CD4-positive, alpha-beta memory T cell (primary cell): ENCODE measurements at regions not wholly inside any gene's neighbourhood (a gene's known extent, or its start where the extent isn't known, plus 50 kb on each side); places are given as distances from the start of the nearest gene placed in this dataset.

Source experiments
- CTCF ChIA-PET: fragments of 350-600 bp; sonication (Branson Sonifier 250); formaldehyde crosslinking; loops from one replicate; lab custom pipeline; 2021; ENCODE audit warnings: inconsistent platforms; ENCODE audit not compliant: partially characterized antibody; lab: Charles Lee
- POLR2A ChIA-PET: fragments of 350-600 bp; sonication (Branson Sonifier 250); formaldehyde crosslinking; loops from one replicate; lab custom pipeline; 2021; ENCODE audit not compliant: partially characterized antibody; lab: Charles Lee
- DNase-seq, 5 donors: peaks; one replicate each; pipeline versions ENCODE4 v3.0.0 to v3.0.0-alpha.2; 2020 to 2022; ENCODE audit warnings: mixed read lengths in 1 of 5
- H3K27ac ChIP-seq: one replicate; pipeline ENCODE4 v1.7.0; 2013; ENCODE audit warnings: low read depth, low read length
- H3K27me3 ChIP-seq: 2 replicates; pipeline ENCODE4 v1.7.0; 2013; ENCODE audit warnings: mild to moderate bottlenecking, low read length, moderate library complexity; ENCODE audit not compliant: insufficient read depth
- H3K36me3 ChIP-seq: 2 replicates; pipeline ENCODE4 v1.7.0; 2013; ENCODE audit warnings: mild to moderate bottlenecking, low read length, moderate library complexity; ENCODE audit not compliant: insufficient read depth
- H3K4me1 ChIP-seq: 2 replicates; pipeline ENCODE4 v1.7.0; 2013; ENCODE audit warnings: mild to moderate bottlenecking, low read length, moderate library complexity; ENCODE audit not compliant: insufficient read depth
- H3K4me3 ChIP-seq, 2 donors: one replicate each; pipeline ENCODE4 v1.7.0; 2013; ENCODE audit warnings: low read length in 2 of 2, mild to moderate bottlenecking in 1 of 2
- H3K9me3 ChIP-seq, 2 donors: one replicate each; pipeline ENCODE4 v1.7.0; 2013; ENCODE audit warnings: low read length in 2 of 2, control low read depth in 1 of 2; ENCODE audit not compliant: control insufficient read depth in 1 of 2
- H3K27ac Mint-ChIP-seq, 7 donors: one replicate each; pipeline ENCODE4 v1.8.0; 2020 to 2021; ENCODE audit warnings: mixed read lengths in 7 of 7, mild to moderate bottlenecking in 6 of 7, inconsistent platforms in 3 of 7, moderate library complexity in 3 of 7
- H3K27me3 Mint-ChIP-seq, 2 donors: one replicate each; pipeline ENCODE4 v1.8.0; 2020 to 2021; ENCODE audit warnings: mixed read lengths in 2 of 2
- H3K36me3 Mint-ChIP-seq, 2 donors: one replicate each; pipeline ENCODE4 v1.8.0; 2020 to 2021; ENCODE audit warnings: mixed read lengths in 2 of 2, inconsistent platforms in 1 of 2, mild to moderate bottlenecking in 1 of 2
- H3K4me1 Mint-ChIP-seq, 4 donors: one replicate each; pipeline ENCODE4 v1.8.0; 2020 to 2021; ENCODE audit warnings: mixed read lengths in 4 of 4, mild to moderate bottlenecking in 1 of 4
- H3K4me3 Mint-ChIP-seq, 8 donors: one replicate each; pipeline ENCODE4 v1.8.0; 2020 to 2021; ENCODE audit warnings: mixed read lengths in 8 of 8, mild to moderate bottlenecking in 7 of 8, moderate library complexity in 6 of 8, inconsistent platforms in 3 of 8
- H3K9me3 Mint-ChIP-seq, 8 donors: one replicate each; pipeline ENCODE4 v1.8.0; 2020 to 2021; ENCODE audit warnings: mixed read lengths in 8 of 8, mild to moderate bottlenecking in 5 of 8, inconsistent platforms in 3 of 8, moderate library complexity in 1 of 8
- intact Hi-C: fragments of 100-400 bp; cut with micrococcal nuclease; formaldehyde crosslinking; loops from one replicate; pipeline ENCODE4 v1.15.1; 2023

DNA sequence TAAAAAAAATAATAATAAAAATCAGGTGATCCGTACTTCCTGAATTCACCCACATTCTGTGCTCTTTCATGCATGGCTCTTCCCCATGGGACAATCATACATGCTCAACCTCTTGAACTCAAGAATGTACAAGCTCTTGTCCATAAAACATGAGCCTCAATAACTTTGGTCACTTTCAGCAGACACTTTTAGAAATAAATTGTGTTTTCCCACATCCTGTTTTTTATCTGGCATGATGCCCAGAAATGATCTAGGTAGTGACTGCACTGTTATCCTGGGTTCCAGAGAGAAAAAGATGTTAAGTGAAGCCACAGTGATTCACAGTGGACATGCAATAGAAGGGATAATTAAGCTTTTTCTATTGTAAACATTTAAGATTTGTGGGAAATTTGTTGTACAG, 537.6 kb upstream of the TMEM132C start:
- Mint-ChIP-seq H3K27ac (no peak overlapping the region), H3K4me3 (no peak overlapping the region), H3K27me3 (no peaks in the 10 kb centered on the region), H3K36me3 (no peaks in the 10 kb centered on the region), H3K4me1 (no peaks in the 10 kb centered on the region), H3K9me3 (peaks cover 0 to 16% (median 4%) of the 10 kb centered on the region in 8 donors)
- no peaks in the 10 kb centered on the region for H3K36me3 ChIP-seq
- H3K27me3 ChIP-seq, result no peaks in the 10 kb centered on the region
- no peak for DNase-seq
- no peaks in the 10 kb centered on the region for H3K9me3 ChIP-seq
- no peaks in the 10 kb centered on the region for H3K4me1 ChIP-seq
- intact Hi-C loops, result no loop called here
- POLR2A ChIA-PET, result no interaction called here
- H3K4me3 ChIP-seq, result no peak overlapping the region
- H3K27ac ChIP-seq, result no peak overlapping the region
- CTCF ChIA-PET, result interaction anchor here (0.9 kb wide), 1 partner anchor 14 kb away, joined by 3 read pairs; no protein-coding TSS in a partner anchor

DNA sequence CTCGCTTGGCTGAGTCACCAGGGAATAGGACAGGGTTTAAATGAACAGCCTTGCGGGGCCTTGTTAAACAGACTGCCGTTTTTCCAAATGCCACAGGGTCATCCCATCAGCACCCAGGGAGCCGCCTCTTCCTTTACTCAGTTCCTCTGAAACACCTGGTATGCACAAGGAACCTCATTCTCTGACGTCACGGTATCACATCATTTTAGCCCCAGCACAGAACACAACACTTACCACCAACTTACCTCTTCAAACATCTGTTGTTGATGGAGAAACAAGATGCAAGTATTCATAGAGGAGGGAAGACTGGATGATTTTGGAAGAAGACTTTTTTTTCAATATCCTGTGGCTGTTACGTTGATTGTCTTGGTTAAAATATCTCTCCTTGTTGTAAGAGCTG, 535.3 kb upstream of the TMEM132C start:
- no peaks in the 10 kb centered on the region for H3K36me3 Mint-ChIP-seq
- intact Hi-C loops, result no loop called here
- Histone ChIP-seq H3K9me3 (no peaks in the 10 kb centered on the region), H3K27me3 (no peaks in the 10 kb centered on the region), H3K27ac (no peak overlapping the region), H3K4me1 (no peaks in the 10 kb centered on the region), H3K36me3 (no peaks in the 10 kb centered on the region), H3K4me3 (no peak overlapping the region)
- no peaks in the 10 kb centered on the region for H3K27me3 Mint-ChIP-seq
- H3K9me3 Mint-ChIP-seq, result peaks cover 0 to 14% (median 5%) of the 10 kb centered on the region in 8 donors
- no peak for DNase-seq
- POLR2A ChIA-PET, result no interaction called here
- no peak overlapping the region for H3K27ac Mint-ChIP-seq
- H3K4me3 Mint-ChIP-seq, result no peak overlapping the region
- CTCF ChIA-PET, result interaction anchor here (1.2 kb wide), 1 partner anchor 9 kb away, joined by 3 read pairs; no protein-coding TSS in a partner anchor
- no peaks in the 10 kb centered on the region for H3K4me1 Mint-ChIP-seq

DNA sequence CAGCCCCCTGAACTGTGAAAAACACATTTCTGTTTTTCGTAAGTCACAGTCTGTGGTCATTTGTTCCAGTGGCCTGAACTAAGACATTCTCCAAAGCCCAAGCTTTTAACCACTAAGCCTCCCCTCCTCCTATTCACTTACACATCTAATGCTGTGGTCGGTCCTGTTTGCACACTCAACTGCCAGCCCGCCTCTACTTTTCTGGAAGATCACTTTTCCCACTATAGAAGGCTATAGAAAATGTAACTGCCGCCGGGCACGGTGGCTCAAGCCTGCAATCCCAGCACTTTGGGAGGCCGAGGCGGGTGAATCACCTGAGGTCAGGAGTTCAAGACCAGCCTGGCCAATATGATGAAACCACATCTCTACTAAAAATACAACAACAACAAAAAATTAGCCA, 524.7 kb upstream of the TMEM132C start:
- H3K27ac ChIP-seq, result no peak overlapping the region
- POLR2A ChIA-PET, result no interaction called here
- Mint-ChIP-seq H3K4me1 (no peaks in the 10 kb centered on the region), H3K4me3 (no peak overlapping the region), H3K27ac (no peak overlapping the region), H3K9me3 (peaks cover 0 to 8% (median 3%) of the 10 kb centered on the region in 8 donors), H3K36me3 (no peaks in the 10 kb centered on the region), H3K27me3 (no peaks in the 10 kb centered on the region)
- no peaks in the 10 kb centered on the region for H3K4me1 ChIP-seq
- DNase-seq, result no peak
- CTCF ChIA-PET, result no interaction called here
- H3K36me3 ChIP-seq, result no peaks in the 10 kb centered on the region
- no peaks in the 10 kb centered on the region for H3K27me3 ChIP-seq
- no peaks in the 10 kb centered on the region for H3K9me3 ChIP-seq
- no peak overlapping the region for H3K4me3 ChIP-seq
- intact Hi-C loops, result no loop called here

DNA sequence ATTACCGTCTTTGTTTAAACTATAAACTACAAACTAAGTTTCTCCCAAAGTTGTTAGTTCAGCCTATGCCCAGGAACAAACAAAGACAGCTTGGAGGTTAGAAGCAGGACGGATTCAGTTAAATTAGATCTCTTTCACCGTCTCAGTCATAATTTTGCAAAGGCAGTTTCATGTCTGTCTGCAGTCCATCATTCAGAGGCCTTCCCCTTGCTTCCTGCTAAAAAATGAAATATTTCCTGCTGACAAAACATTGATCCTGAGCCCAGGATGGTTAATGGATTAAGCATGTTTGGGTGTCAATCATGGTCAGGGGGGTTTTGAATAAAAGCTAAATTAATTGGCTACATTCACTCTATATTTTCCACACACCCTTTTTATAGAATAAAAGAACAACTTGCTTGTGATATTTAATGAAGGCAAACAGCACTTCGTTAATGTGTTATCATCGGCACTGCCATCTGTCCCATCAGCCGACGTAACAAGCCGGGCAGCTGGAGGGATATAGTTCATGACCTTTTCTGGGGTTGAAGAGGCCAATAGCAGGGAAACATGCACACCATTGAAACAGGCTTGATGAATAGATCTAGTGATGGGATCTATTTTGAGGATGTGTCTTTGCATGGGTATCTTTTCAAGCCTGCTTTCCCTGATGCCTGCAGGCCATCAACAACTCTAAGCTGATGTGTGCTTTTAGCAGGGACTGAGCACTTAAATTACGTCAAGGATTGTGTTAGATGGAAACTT, 521.3 kb upstream of the TMEM132C start:
- Histone ChIP-seq H3K9me3 (no peaks in the 10 kb centered on the region), H3K27me3 (no peaks in the 10 kb centered on the region), H3K4me1 (no peaks in the 10 kb centered on the region), H3K36me3 (no peaks in the 10 kb centered on the region), H3K27ac (no peak overlapping the region), H3K4me3 (no peak overlapping the region)
- CTCF ChIA-PET, result no interaction called here
- H3K9me3 Mint-ChIP-seq, result peaks cover 0 to 5% (median under 1%) of the 10 kb centered on the region in 8 donors
- H3K4me1 Mint-ChIP-seq, result no peaks in the 10 kb centered on the region
- no peaks in the 10 kb centered on the region for H3K27me3 Mint-ChIP-seq
- intact Hi-C loops, result no loop called here
- no peaks in the 10 kb centered on the region for H3K36me3 Mint-ChIP-seq
- POLR2A ChIA-PET, result no interaction called here
- no peak overlapping the region for H3K27ac Mint-ChIP-seq
- DNase-seq, result no peak
- H3K4me3 Mint-ChIP-seq, result no peak overlapping the region

DNA sequence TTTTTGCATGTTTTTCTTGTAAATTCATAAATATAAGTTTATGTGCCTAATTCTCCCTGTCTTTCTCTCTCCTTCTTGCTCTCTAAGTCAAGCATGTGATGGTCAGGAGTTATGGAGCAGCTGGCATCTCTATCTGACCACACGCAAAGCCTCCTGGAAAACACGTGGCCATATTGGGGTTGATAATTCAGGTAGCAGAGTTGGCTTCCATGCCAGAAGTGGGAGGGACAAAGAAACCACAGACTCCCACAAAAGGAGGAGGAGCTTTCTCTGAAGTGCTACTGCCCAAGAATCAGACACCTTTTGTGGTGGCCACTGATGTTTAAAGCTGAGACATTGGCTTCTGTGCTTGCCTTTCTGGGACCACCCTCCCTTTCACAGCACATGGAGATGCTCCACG, 517.6 kb upstream of the TMEM132C start:
- Mint-ChIP-seq H3K27ac (no peak overlapping the region), H3K27me3 (no peaks in the 10 kb centered on the region), H3K4me1 (no peaks in the 10 kb centered on the region), H3K4me3 (no peak overlapping the region), H3K36me3 (no peaks in the 10 kb centered on the region), H3K9me3 (peaks cover 0 to 8% (median 3%) of the 10 kb centered on the region in 8 donors)
- no peaks in the 10 kb centered on the region for H3K4me1 ChIP-seq
- POLR2A ChIA-PET, result no interaction called here
- no peaks in the 10 kb centered on the region for H3K9me3 ChIP-seq
- no peak overlapping the region for H3K27ac ChIP-seq
- no peak for DNase-seq
- no peaks in the 10 kb centered on the region for H3K36me3 ChIP-seq
- CTCF ChIA-PET, result no interaction called here
- intact Hi-C loops, result no loop called here
- no peak overlapping the region for H3K4me3 ChIP-seq
- H3K27me3 ChIP-seq, result no peaks in the 10 kb centered on the region

DNA sequence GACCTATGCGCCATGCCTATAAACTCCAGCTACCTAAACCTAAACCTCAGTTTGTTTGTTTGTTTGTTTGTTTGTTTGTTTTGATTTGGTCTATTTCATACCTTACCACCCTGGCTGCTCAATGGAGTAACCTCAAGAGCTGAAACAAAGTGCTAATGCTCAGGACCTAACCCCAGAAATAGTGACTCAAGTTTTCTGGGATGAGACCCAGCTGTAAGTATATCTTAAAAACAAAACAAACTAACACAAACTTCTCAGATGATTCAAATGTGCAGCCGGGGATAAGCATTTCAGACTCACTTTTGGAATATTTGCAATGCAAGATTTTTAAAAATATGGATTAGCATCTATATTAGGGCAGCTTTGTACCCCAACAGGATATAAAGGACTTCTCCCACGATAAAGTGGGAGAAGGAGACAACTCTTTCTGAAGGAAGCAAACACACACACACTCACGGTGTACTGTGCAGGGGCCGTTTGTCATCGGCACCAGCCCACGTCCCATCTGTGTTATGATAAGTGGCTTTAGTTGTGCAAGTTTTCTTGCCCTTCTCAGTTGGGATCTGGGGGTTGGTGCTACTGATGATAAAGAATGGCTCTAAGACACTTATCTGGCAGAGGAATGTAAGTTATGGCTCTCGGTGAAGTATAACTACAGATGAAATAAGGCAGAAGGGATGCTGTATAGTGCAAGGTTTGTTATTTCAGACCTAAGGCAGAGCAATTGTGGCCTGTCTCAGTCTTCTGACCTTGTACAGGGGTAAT, 516.7 kb upstream of the TMEM132C start:
- CTCF ChIA-PET, result no interaction called here
- H3K4me1 Mint-ChIP-seq, result no peaks in the 10 kb centered on the region
- no peaks in the 10 kb centered on the region for H3K36me3 Mint-ChIP-seq
- intact Hi-C loops, result no loop called here
- no peaks in the 10 kb centered on the region for H3K27me3 ChIP-seq
- H3K4me3 Mint-ChIP-seq, result no peak overlapping the region
- H3K36me3 ChIP-seq, result no peaks in the 10 kb centered on the region
- no peaks in the 10 kb centered on the region for H3K4me1 ChIP-seq
- H3K4me3 ChIP-seq, result no peak overlapping the region
- POLR2A ChIA-PET, result no interaction called here
- no peak overlapping the region for H3K27ac Mint-ChIP-seq
- H3K27me3 Mint-ChIP-seq, result no peaks in the 10 kb centered on the region
- no peak overlapping the region for H3K27ac ChIP-seq
- peaks cover 0 to 9% (median 6%) of the 10 kb centered on the region in 8 donors for H3K9me3 Mint-ChIP-seq
- no peak for DNase-seq
- H3K9me3 ChIP-seq, result no peaks in the 10 kb centered on the region

DNA sequence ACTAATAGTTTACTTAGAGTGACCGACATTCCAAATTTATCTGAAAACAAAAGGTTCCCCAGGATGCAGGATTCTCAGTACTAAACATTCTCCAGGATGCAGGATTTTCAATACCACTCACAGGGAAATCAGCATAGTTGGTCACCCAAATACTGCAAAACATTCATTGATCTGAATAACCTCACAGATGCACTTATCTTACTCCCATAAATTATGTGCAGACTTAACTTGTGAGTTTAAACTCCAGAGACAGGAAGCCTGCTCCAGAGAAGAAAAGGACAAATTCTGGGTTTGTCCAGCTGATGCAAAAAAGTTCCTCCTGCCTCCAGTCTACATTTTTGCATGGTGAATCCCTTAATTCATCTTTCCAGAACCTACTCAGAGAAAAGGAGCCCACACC, 514.2 kb upstream of the TMEM132C start:
- no peak overlapping the region for H3K27ac ChIP-seq

More for the DNA sequence above, 514.2 kb upstream of the TMEM132C start:
- Histone ChIP-seq H3K4me3 (no peak overlapping the region), H3K36me3 (no peaks in the 10 kb centered on the region), H3K9me3 (no peaks in the 10 kb centered on the region), H3K27me3 (no peaks in the 10 kb centered on the region), H3K4me1 (no peaks in the 10 kb centered on the region)
- intact Hi-C loops, result no loop called here
- no peaks in the 10 kb centered on the region for H3K27me3 Mint-ChIP-seq
- H3K36me3 Mint-ChIP-seq, result no peaks in the 10 kb centered on the region
- H3K27ac Mint-ChIP-seq, result no peak overlapping the region
- no peak overlapping the region for H3K4me3 Mint-ChIP-seq
- H3K4me1 Mint-ChIP-seq, result no peaks in the 10 kb centered on the region
- CTCF ChIA-PET, result no interaction called here
- POLR2A ChIA-PET, result no interaction called here
- DNase-seq, result no peak
- H3K9me3 Mint-ChIP-seq, result peaks cover 0 to 23% (median 10%) of the 10 kb centered on the region in 8 donors
